Fibroblast of skin of scalp (primary cell): ENCODE measurements at regions not wholly inside any gene's neighbourhood (a gene's known extent, or its start where the extent isn't known, plus 50 kb on each side); places are given as distances from the start of the nearest gene placed in this dataset.

Experiments used
- DNase-seq: peaks from one replicate; pipeline ENCODE4 v3.0.0-alpha.2; 2013

DNA sequence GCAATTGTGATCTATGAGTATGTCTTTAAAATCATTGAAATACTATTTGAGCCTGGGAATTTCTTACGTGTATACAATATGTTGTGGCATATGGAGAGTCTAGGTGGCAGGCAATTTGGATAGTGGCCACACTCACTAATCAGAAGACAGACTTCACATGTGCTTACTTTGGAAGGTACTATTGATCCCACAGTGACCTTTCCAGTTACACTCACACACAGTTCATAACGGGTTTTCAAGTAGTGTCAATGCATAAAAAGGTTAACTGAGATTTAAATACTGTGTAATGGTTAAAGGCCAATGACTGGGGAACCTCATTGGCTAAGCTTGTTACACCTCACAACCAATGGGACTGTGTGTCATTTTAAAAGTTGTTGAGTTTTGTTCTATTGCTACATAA lies 783.2 kb downstream of the RPA4 start:
- no peak for DNase-seq

DNA sequence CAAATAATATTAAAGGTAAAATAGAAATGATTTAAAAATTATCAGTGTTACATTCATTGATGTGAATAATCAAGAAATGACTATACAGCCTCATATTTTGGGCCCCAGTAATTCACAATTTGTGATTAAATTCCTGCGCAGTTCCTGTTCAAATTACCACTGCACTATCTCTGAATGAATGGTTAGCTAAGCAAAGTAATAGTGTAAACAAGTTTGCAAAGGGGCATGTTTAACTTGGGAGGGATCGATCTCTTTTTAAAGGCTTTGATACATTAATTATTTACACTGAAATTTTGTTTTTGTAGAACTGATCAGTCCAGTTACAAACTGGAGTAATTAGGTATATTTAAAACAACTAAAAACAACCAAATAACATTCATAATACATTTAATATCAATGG lies 784.4 kb downstream of the RPA4 start:
- no peak for DNase-seq

- DNase-seq, result no peak
These were observed 788.4 kb downstream of the RPA4 start for GRCh38 chrX:97672138-97672537.

DNA sequence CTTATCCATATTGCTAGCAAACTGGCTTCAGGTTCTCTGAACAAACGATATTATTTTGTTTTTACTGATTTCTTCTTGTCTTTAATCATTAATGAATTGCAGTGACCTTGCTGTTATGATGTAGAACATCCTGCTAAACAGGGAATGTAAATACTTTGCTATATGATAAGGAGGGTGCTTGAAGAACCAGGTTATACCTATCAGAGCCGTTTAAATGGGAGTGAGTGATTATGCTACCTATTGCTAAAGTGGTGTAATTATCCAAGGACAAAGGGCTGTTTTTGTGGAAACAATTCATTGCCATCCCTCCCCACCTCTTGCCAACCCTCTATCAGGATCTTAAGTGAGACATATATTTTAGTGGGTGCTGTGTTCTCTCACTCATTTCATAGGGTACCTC lies 788.9 kb downstream of the RPA4 start:
- DNase-seq, result no peak

GRCh38 chrX:97673135-97673534 lies 789.4 kb downstream of the RPA4 start:
- DNase-seq, result no peak

DNA sequence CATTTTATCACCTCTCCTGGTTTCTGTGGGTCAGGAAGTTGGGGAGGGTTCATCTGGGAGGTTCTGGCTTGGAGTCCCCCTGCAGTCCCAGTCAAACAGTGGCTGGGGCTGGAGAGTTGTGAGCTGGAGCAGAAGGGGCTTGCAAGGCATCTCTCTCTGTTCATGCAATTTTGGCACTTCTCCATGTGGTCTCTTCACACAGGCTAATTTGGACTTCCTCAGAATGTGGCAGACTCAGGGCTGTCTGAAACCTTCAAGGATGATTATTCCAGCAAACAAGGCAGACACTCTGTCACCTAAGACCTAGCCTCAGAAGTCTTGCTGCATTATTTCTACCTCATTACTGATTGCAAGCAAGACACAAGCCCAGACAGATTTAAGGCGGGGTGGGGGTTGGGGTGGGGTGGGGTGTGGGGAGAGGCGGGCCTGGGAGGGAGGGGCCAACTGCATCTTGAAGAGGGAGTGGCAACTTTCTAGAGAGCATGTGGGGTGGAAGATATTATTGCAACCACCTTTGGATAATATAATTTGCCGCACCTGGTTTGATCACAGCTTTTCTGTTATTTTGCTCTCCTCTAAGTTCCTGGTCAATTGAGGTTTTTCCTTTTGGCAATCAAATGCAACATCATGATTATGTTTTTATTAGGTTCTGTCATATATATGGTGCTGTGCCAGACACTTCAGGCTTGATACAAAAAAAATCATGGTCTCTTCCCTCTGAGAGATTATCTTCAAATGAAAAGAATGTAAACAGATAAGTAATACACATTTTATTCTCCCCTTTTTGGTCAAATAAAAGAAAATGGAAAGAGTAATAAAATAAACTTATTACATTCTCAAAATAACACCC lies 799.5 kb downstream of the RPA4 start:
- DNase-seq, result no peak

- DNase-seq, result peak; percentile 21
These were observed 802.0 kb downstream of the RPA4 start for GRCh38 chrX:97685753-97686152.

GRCh38 chrX:97691901-97692455 lies 808.3 kb downstream of the RPA4 start:
- DNase-seq, result no peak

GRCh38 chrX:97692575-97692974 lies 808.9 kb downstream of the RPA4 start:
- no peak for DNase-seq

DNA sequence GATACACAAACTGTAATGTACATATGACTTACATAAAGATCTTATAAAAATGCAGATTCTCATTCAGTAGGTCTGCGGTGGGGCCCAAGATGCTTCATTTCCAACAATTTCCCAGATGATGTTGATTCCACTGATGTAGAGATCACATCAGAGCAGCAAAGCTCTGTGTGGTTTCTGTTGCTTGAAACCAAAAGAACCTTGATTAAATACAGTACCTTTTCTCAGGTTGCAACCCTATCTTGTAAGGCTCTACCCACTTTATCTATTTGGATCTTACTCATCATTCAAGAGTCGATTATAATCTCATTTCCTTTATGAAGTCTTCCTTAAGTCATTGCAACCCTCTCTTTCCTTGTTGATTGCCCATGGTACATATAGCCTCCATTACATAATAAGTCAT lies 816.8 kb downstream of the RPA4 start:
- no peak for DNase-seq

GRCh38 chrX:97704474-97704873 lies 820.8 kb downstream of the RPA4 start:
- no peak for DNase-seq

DNA sequence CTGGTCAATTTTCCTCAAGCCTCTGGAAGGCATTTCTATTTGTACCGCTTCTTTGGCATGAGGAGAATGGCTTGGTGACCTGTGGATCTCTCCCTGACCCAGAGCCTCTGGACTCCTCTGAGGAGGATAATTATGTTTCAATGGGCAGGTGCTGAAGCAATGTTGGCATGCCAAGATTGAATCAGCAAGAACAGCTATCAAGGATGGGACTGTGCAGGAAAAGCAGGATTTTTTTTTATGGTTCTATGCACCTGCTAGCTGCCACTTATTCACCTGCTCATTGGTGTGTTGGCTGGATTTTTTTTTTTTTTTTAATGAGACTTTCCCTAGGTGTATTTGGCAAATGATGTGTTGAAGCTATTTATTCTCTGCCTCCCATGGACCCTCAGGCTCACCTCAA lies 821.2 kb downstream of the RPA4 start:
- DNase-seq, result no peak

- peak; percentile 31 for DNase-seq
These were observed 822.2 kb downstream of the RPA4 start for GRCh38 chrX:97705936-97706335.

DNA sequence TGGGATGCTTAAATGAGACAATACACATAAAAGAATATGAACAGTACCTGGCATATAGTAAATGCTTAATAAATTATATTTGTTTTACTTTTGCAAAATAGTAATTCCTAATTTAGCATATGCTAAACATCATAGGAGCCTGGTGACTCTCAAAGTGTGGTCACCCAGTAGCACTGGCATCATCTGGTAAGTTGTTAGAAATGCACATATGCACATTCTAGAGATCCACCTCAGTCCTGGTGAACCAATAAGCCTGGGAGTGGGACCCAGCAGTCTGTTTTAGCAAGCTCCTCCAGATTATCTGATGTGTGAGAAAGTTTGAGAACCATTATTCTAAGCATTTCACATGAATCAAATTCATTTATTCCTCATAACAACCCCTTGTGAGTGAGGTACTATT lies 830.4 kb downstream of the RPA4 start:
- DNase-seq, result no peak

GRCh38 chrX:97728215-97728614 lies 844.5 kb downstream of the RPA4 start:
- DNase-seq, result no peak

DNA sequence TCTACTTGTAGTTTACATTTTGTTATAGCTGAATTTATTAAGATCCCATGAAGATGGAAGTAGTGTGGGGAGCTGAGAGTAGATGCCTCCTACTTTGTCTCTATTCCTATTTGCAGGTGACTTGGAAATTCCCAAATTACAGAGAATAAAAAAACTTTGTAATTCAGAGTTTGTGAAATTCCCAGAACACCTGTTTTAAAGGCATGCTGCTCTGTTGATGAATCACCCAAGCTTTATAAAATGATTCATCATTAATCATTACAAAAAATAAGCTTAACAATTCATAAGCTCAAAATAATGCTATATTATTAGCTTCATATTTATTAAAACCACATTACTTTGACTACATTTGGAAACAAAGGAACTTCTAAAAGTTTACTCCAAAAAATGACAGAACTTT lies 856.3 kb downstream of the RPA4 start:
- DNase-seq, result no peak

- DNase-seq, result peak; percentile 4
These were observed 857.2 kb downstream of the RPA4 start for GRCh38 chrX:97740886-97741285.

- no peak for DNase-seq
These were observed 859.3 kb downstream of the RPA4 start for GRCh38 chrX:97743014-97743413.

GRCh38 chrX:97747346-97747745 lies 863.6 kb downstream of the RPA4 start:
- DNase-seq, result no peak

DNA sequence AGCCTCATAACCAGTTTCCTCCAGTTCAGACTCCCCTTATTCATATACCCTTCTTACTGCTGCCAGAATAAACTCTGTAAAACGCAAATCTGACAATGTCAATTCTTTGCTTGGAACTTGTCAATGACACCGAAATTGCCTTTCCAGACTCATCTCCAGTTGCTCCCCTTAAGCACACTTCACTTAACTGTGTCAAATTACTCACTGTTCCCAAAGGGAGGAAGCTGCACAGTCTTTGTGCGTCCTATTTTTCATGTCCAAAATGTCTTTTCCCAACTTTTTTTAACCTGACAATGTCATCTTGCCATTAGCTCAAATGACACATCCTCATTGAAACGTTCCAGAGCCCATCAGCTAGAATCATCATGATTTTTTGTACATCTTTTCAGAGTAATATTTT lies 867.3 kb downstream of the RPA4 start:
- DNase-seq, result no peak

DNA sequence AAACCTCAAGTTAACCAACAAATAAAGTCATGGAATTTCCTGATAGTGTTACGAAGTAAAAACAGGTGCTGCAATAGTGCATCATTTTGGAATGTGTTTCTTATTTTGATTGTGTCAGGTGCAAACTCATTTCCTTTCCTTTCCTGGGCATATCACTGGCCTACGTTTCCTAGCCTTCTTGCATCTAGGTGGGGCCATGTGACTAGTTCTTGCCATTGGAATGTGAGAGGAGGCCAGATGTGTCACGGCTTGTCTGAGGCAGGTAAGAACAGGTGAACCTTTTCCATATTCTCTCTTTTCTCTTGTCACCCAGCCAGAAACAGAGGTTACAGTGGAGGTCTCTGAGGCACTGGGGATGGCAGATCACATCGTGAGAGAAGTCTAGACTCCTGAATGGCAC lies 868.0 kb downstream of the RPA4 start:
- DNase-seq, result no peak

DNA sequence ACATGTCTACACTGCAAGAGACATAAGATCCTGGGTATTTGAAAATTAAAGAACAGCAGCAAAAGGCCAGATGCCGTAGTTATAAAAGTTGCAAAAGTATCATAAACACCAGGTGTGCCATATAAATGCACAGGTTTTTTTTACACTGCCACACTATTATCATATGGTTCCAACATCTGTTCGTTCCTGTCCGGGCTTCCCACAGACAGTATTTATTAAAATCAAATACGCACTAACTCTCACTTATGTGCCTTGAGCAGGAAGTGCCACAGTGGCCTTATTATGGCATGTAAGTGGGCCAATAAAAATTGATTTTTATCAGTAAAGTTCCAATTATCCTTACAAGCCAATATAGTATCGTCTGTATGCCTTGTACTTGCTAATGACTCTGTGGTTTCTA lies 873.2 kb downstream of the RPA4 start:
- DNase-seq, result no peak

GRCh38 chrX:97763391-97763790 lies 879.7 kb downstream of the RPA4 start:
- DNase-seq, result no peak

DNA sequence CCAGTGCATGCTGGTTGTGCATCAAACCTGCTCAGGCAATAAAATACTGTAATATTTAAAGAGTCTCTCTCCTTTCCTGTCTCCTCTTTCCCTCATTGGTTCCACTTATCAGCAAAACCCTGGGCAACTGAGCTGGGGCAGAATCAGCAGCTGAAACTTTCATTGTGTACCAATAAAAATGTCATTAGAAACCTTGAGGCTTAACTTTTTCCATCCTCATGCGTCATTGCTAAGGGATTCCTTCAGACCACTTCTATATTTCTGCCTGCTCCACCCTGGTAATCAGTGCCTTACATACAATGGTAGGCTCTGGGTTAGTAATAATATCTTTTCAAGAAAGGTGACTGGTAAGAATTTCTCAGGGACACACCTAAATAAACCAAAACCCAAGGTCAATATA lies 880.3 kb downstream of the RPA4 start:
- DNase-seq, result no peak
